GM06990 (cell line): ENCODE measurements at regions not wholly inside any gene's neighbourhood (a gene's known extent, or its start where the extent isn't known, plus 50 kb on each side); places are given as distances from the start of the nearest gene placed in this dataset.

ENCODE experiments used
- DNase-seq: peaks from one replicate; pipeline ENCODE4 v3.0.0-alpha.2; 2011; ENCODE audit not compliant: insufficient read length; ENCODE audit errors: extremely low read depth
- H3K27me3 ChIP-seq: replicated peaks from 2 replicates; pipeline ENCODE4 v1.6.0; 2011; ENCODE audit warnings: low read length; ENCODE audit not compliant: control insufficient read depth, insufficient read depth
- H3K36me3 ChIP-seq: 2 replicates; pipeline ENCODE4 v1.5.1; 2011; ENCODE audit warnings: low read length; ENCODE audit not compliant: control insufficient read depth, insufficient read depth
- H3K4me3 ChIP-seq: replicated peaks from 2 replicates; pipeline ENCODE4 v1.5.1; 2011; ENCODE audit warnings: low read depth, mild to moderate bottlenecking, control low read depth, low read length
- TF ChIP-seq, protein P1 (sequence below): IDR thresholded peaks from 2 replicates; pipeline ENCODE4 v1.5.1; 2011; ENCODE audit warnings: low read length, control low read depth, mild to moderate bottlenecking, inconsistent platforms; ENCODE audit not compliant: insufficient read depth, poor library complexity, severe bottlenecking

DNA sequence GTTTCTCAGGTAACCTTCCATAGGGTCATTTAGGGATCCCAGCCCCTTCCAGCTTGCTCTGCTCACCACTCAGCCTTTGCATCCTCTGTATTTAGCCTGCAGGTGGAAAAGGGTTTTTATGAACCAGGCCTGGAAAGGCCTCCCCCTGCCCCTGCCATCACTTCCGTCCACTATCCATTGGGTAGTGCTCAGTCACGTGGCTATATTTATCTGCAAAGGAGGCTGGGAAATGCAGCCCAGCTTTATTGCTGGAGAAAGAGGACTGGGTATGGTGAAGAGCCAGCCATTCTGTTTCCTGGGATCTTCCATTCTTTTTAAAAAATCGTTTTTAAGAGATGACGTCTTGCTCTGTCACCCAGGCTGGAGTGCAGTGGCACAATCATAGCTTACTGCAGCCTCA lies 87.0 kb upstream of the MAP1LC3B2 start:
- no peak for DNase-seq
- Histone ChIP-seq H3K36me3 (no peaks in the 10 kb centered on the region), H3K4me3 (no peak overlapping the region), H3K27me3 (no peaks in the 10 kb centered on the region; the same call in 1 of the 2 replicates)
- TF ChIP-seq, protein P1, sequence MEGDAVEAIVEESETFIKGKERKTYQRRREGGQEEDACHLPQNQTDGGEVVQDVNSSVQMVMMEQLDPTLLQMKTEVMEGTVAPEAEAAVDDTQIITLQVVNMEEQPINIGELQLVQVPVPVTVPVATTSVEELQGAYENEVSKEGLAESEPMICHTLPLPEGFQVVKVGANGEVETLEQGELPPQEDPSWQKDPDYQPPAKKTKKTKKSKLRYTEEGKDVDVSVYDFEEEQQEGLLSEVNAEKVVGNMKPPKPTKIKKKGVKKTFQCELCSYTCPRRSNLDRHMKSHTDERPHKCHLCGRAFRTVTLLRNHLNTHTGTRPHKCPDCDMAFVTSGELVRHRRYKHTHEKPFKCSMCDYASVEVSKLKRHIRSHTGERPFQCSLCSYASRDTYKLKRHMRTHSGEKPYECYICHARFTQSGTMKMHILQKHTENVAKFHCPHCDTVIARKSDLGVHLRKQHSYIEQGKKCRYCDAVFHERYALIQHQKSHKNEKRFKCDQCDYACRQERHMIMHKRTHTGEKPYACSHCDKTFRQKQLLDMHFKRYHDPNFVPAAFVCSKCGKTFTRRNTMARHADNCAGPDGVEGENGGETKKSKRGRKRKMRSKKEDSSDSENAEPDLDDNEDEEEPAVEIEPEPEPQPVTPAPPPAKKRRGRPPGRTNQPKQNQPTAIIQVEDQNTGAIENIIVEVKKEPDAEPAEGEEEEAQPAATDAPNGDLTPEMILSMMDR = no peak

DNA sequence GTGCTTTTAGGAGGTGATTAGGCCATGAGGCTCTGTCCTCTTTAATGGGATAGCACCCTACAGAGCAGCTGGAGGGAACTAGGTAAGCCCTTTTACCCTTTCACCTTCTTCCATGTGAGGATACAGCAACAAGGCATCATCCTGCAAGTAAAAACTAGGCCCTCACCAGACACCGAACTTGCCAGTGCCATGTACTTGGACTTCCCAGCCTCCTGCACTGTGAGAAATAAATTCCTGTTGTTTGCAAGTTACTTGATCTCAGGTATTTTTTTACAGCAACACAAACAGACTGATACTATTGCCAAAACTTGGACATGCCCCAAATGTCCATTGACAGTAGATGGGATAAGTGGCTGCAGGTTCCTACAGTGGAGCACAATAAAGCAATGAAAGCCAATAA lies 85.8 kb upstream of the MAP1LC3B2 start:
- H3K4me3 ChIP-seq = no peak overlapping the region
- TF ChIP-seq, protein P1 = no peak
- no peak for DNase-seq
- no peaks in the 10 kb centered on the region for H3K36me3 ChIP-seq
- H3K27me3 ChIP-seq = no peaks in the 10 kb centered on the region; the same call in 1 of the 2 replicates

DNA sequence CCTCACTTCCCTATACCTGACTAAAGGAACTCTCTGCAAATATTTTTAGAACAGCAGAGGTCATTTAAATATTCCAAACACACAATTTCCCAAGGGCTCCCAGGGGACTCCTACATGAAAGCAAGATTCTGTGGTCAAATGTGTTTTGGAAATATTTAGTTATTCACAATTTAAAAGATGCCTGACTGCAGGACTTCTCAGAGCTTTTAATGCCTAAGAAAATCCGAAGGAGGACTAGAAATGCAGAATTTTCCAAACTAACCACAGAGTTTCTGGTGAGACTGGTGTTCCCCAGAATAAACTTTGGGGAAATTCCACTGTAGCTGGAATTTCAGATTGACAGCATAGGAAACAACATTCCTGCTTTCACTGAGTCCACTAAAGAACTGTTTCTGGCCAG lies 84.8 kb upstream of the MAP1LC3B2 start:
- no peaks in the 10 kb centered on the region; the same call in 1 of the 2 replicates for H3K27me3 ChIP-seq
- TF ChIP-seq, protein P1 = no peak
- DNase-seq = no peak
- H3K4me3 ChIP-seq = no peak overlapping the region
- H3K36me3 ChIP-seq = no peaks in the 10 kb centered on the region

DNA sequence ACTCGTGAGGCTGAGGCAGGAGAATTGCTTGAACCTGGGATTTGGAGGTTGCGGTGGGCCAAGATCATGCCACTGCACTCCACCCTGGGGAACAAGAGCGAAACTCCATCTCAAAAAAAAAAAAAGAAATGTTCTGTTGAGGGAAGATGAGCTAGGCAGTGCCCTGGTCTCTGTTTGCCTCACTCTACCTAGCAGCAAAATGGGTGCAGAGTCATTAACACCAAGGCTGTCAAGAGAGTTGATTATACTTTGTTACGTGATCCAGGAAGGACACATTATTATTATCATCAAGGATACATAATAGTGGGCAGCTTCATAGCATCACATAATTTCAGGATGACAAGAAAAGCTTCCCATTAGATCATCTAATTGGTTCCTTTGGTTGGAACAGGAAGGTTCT lies 84.3 kb upstream of the MAP1LC3B2 start:
- Histone ChIP-seq H3K36me3 (no peaks in the 10 kb centered on the region), H3K27me3 (no peaks in the 10 kb centered on the region; the same call in 1 of the 2 replicates), H3K4me3 (no peak overlapping the region)
- TF ChIP-seq, protein P1 = no peak
- DNase-seq = no peak

DNA sequence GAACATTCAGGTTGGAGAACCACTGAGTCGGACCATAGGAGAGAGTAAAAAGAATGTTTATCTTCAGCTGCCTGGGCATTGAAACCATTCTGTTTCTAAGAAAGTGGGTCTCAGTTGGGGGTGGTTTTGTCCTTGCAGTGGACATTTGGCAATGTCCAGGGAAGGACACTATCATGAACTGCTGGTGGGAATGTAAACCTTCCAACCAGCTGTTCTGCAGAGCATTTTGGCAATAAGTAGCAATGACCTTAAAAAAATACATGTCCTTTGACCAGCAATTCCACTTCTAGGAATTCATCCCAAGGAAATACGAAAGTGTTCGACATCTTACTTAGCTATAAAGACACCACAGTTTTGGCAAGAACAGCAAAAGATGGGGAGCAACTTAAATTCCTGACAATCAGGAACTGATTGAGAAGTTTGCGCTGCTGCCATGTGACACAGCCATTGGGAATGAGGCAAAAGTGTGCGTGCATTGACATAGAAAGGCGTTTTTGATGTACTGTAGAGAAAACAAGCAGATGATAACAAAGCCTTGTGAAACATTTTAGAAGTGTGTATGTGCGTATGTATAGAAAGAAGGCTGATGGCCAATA lies 82.9 kb upstream of the MAP1LC3B2 start:
- TF ChIP-seq, protein P1 = no peak
- Histone ChIP-seq H3K36me3 (no peaks in the 10 kb centered on the region), H3K4me3 (no peak overlapping the region), H3K27me3 (no peaks in the 10 kb centered on the region; the same call in 1 of the 2 replicates)
- no peak for DNase-seq
